Cardiac septum (tissue), 1 donor: ENCODE measurements at regions not wholly inside any gene's neighbourhood (a gene's known extent, or its start where the extent isn't known, plus 50 kb on each side); places are given as distances from the start of the nearest gene placed in this dataset.

ENCODE experiments used
- DNase-seq: peaks from one replicate; pipeline ENCODE4 v3.0.0-alpha.2; 2020; ENCODE audit warnings: low spot score
- intact Hi-C: fragments of 100-400 bp; cut with DNase I; formaldehyde crosslinking; loops from one replicate; pipeline ENCODE4 v1.14.0; 2022
- donor health status: DM: no; HTN: no; CAD: no.

DNA sequence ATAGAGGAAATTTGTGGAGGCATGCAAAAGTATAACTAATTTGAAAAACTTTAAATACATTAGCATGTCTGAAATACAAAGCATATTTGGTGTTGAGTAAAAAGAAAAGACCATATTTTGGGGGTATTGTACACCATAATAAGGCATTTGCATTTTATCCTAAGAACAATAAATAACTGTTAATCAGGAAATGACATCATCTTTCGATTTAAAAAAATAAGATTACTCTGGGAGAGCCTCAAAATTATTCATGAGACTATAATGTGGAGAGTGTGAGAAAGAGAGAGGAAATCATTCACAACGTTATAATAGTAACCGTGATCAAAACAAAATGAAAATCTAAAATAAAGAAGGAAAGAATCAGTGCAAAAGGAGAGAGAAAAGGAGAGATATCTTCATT, 712.3 kb upstream of the POT1 start:
- intact Hi-C loops: no loop called here
- no peak for DNase-seq

DNA sequence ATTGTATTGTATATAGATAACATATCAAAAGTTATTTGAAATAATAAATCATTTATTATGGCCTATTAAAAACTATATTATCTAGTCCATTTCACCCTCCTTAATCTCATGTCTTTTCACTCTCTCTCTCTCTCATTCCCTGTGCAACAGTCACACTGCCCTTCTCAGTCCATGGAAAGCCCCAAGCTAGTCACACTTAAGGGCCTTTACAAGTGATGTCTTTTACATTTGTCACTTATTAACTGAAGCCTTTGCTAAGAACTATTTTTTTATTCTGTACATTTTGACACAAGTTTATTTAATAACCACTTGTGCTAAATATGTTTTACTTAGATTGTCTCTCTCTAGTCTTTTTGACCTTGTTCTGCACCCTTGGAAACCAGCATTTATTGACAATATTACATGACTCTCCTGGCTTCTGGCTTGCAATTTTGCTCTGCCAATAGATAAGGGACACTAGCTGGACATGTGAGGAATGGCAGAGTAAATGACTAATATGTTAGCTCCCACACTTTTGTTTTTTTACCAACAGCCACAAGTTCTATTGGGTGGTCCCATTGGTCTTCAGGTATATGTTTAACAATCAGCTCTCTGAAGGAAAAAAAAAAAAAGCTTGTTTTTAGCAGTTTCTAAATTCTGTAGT, 706.8 kb upstream of the POT1 start:
- intact Hi-C loops: no loop called here
- no peak for DNase-seq

DNA sequence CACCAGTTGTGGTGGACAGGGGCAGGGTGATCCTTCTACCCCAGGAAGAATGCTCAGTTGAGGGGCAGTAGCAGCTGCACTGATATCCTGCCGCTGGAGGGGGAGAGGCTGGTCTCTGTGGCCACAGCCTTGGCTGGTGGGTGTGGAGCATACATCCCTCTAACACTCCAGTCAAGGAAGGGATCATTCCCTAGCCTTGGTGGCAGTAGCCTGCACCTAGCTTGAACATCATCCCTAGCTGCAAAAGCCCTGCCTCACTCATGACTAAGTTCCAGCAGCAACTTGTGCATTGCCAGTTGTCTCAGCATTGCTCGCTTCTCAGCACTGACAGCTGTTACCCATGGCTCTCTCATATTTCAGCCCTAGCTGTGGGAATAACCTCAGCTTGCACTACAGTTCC, 688.9 kb upstream of the POT1 start:
- intact Hi-C loops: no loop called here

DNA sequence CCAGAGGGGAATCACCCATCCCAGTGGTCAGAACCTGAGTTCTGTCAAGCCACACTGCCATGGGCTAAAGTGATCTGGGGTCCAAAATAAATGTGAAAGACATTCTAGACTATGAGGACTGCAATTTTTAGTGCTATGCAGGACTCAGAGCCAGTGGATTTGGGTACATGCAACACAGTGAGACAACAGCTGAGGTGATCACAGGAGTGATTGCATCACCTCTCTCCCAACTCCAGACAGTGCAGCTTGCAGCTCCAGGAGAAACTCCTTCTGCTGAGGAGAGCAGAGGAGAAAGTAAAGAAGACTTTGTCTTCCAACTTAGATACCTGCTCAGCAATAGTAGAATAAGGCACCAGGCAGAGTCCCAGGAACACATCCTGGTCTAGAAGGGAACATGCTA, 682.0 kb upstream of the POT1 start:
- intact Hi-C loops: no loop called here

More for the DNA sequence above, 688.9 kb upstream of the POT1 start:
- no peak for DNase-seq

DNA sequence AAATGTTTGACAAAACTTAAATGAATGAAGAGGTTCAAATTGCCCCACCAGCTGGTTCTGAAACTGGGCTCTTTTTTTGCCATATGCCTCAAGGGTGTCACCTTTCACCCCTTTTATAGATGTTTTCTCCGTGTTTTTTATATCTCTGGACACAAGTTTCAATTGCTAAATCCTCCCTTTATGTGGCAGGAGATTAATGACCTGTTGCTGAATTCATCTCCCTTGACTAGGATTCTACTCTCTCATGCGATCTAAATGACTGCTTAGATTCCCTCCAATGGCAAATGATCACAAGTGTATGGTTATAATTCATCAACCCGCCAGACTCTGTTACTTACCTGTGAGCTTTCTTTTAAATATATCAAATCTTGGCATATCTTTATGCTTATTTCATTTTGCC, 677.0 kb upstream of the POT1 start:
- intact Hi-C loops: no loop called here

More for the DNA sequence above, 682.0 kb upstream of the POT1 start:
- no peak for DNase-seq

DNA sequence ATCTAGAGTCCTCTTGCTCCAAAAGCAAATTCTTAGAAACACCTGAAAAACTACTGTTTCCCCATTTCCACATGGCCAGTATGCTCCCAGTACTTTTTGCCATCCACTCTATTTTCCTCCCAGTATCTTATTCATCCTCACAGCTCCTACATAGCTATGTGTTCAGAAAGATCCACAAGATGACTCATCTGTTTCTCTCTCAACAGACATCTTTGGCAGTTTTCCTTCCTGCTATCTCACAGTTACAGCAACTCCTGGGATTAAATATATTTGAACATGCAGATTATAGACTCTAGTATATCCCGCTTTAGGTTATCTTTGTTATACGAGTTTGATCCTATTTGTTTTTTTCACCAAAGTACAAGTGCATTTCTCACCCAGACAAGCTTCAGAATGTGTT, 675.6 kb upstream of the POT1 start:
- DNase-seq: no peak
- intact Hi-C loops: no loop called here

More for the DNA sequence above, 677.0 kb upstream of the POT1 start:
- no peak for DNase-seq

DNA sequence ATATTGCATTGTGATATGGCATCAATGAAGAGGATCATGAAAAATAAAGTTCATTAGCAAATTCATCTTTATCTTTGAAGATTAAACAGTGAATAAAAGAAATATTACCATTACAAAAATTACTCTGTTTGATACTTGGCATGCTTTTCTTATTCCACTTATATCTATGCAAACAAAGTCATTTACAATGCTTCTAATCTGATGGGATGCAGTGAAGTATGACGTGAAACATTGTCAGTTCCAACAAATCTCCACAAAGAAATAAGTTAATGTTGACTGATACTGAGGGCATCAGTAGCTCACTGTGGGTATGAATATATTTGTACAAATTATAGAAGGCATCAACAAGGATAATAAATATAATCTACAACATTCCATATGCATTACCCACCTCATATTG, 672.8 kb upstream of the POT1 start:
- intact Hi-C loops: no loop called here
- DNase-seq: no peak

DNA sequence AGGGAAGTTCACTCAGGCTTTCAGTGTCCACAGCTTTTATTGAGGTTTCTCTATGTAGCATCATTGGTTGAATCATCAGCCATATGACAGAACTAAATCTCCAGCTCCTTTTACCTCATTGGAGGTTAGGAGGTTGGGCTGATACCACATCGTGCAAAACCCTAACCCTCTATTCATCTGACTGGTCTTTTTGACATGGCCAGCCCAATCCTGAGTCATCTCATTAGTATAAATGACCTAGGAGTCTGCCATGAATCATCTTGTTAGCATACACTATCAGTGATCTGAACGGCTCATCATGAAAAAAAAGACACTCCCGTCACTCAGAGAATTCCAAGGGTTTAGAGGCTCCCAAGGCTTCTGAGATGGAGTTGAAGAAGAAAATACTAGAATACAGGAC, 669.8 kb upstream of the POT1 start:
- DNase-seq: no peak
- intact Hi-C loops: no loop called here

DNA sequence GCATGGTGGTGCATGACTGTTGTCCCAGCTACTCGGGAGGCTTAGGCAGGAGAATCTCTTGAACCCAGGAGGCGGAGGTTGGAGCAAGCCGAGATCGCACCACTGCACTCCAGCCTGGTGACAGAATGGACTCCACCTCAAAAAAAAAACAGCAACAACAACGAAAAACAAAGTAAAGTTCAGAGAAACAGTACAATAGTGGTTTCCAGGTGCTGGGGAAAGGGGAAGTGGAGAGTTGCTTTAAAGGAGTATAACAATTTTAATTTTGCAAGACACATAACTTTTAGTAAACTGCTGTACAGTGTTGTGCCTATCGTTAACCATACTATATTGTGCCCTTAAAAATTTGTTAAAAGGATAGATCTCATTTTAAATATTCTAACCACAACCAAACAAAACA, 662.7 kb upstream of the POT1 start:
- intact Hi-C loops: no loop called here
- DNase-seq: no peak

DNA sequence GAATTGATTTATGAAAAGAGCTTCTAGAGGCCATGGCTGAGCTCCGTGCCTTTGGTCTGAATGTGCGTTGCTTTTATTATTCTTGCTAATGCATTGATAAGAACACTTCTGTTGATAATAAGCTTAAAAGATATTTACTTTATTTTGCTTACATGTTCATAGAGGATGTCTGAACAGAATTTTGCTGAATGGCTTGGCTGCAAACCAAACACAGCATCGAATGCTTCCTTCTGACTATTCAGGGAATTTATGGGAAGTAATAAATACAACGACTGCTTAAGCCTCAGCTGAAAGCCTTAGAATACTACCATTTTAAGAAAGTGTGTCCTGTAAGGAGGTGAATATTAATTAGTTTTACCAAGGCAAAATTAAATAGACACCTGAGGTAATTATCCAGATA, 643.5 kb upstream of the POT1 start:
- no peak for DNase-seq
- intact Hi-C loops: no loop called here

DNA sequence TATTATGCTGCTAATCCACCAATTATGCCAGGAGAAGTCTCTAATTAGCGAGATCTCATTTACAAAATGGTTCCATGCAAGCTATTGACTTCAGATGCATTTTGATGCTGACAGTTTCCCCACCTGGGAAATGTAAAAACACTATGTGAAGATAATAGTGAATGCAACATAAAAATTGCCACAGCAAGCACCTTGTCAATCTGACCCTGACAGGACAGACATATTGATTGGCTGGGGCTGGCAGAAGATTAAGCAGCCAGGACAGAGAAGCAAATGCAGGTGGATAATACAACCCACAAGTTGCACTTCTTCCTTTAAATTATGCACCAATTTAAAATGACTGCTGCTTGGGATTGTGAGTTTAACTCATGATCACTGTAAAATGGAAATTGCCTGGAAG, 642.8 kb upstream of the POT1 start:
- intact Hi-C loops: no loop called here
- no peak for DNase-seq

DNA sequence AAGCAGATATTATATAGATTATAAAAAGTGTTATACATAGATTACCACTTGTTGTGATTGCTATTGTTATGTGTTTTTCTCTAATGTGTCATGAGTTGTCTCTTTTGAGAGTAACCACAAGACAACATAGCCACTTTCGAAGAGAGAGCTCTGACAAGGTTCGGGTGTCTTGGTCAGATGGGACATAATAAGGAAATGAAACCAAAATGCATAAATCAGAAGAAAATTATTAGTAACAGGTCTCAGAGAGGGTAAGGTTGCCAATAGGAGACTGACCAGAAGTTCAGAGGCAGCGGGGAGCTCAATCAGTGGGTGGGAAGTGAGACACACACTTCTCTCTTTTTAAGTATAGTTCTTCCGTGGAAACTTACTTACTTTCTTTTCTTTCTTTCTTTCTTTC, 639.2 kb upstream of the POT1 start:
- DNase-seq: no peak
- intact Hi-C loops: no loop called here

DNA sequence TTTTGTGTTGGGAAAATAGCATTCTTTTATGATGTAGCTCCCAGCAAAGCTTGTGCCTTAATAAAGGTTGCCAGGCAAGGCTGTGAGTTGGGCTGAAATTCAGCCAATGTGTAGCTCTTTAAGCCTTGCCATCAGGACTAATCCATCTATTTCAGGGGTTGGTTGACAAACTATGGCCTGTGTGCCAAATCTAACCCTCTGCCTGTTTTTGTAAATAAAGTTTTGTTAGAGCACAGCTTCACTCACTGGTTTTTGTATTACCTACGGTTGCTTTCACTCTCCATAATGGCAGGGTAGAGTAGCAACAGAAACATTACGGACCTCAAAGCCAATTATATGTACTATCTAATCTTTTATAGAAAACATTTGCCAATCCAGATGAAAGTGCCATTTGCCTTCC, 638.1 kb upstream of the POT1 start:
- intact Hi-C loops: no loop called here
- no peak for DNase-seq

DNA sequence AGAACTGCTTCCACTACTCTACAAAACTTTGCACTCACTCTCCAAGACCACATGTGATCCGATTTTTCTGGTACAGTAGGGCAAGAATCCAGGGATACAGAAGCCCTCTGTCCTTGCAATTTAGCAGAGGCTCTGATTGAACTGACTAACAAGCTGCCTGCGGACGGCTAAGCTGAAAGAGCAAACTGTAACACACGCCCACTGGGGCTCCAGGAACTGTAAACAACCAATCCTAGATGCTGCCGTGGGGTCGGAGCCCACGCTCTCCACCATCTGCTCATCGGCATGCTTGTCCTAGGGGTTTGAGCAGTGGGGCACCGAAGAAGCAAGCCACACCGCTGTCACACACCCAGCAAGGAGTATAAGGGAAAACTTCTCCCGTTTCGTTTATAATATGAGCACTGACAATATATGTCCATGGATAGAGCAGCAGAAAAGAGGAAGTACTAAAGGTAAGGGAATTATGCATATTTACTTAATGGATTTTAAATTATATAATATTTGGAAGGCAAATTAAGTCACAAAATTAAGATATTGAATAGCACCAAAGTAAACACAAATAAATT, 634.4 kb upstream of the POT1 start:
- intact Hi-C loops: no loop called here
- DNase-seq: no peak

DNA sequence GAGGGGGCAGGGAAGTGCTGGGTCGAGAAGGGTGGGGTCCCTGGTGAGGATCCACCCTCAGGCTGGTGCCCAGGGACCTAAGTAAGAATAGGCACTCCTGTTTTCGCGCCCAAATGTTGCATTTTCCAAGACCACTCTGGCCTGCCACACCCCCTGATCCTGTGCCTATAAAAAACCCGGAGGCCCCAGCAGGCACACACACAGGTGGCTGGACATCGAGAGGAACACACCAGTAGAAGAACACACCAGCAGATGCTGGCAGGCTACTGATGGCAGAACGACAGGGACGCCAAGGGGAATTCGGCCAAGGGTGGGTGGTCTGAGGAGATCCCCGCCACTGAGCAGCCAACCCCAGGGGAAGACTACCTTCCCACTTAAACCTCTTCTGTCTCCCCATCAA, 633.9 kb upstream of the POT1 start:
- DNase-seq: no peak
- intact Hi-C loops: no loop called here

DNA sequence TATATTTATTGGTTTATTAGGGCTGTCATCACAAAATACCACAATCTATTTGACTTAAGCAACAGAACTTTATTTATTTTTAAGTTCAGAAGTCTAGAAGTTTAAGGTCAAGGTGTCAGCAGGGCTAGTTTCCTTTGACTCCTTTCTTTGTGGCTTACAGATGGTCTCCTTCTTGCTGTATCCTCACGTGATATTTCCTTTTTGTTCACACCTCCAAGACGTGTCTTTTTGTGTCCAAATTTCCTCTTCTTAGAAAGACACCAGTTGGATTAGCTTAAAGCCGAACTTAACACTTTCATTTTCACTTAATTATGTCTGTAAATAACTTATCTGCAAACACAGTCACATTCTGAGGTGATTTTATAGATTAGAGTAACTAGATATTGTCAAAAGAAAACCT, 631.4 kb upstream of the POT1 start:
- intact Hi-C loops: no loop called here
- DNase-seq: no peak

DNA sequence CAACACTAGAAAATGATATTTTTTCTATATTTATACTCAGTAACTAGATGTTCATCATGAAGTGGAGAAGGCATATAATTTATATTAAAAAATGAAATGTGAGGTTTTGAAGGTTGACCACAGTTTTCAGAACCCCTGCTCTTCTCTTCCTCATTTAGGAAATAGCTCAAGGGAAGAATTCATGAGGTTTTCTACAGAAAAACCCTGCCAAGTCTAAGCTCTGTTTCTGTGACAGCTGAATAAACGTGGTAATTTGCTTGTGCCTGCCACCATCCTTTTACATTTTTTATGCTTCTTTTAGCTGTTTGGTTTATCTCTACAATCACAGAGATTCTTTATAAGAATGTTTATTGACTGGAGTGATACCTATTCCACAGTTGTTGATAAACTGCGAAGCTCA, 630.3 kb upstream of the POT1 start:
- intact Hi-C loops: no loop called here
- no peak for DNase-seq

DNA sequence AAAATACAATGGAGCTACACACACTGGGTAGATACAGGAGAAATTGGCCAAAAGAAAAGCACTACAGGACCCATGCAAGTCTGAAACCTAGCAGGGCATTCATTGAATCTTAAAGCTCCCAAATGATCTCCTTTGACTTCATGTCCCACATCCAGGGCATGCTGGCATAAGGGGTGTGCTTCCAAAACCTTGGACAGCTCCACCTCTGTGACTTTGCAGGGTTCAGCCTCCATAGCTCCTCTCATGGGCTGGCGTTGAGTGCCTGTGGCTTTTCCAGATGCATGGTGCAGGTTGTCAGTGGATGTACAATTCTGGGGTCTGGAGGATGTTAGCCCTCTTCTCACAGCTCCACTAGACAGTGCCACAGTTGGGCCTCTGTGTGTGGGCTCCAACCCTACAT, 626.3 kb upstream of the POT1 start:
- no peak for DNase-seq

DNA sequence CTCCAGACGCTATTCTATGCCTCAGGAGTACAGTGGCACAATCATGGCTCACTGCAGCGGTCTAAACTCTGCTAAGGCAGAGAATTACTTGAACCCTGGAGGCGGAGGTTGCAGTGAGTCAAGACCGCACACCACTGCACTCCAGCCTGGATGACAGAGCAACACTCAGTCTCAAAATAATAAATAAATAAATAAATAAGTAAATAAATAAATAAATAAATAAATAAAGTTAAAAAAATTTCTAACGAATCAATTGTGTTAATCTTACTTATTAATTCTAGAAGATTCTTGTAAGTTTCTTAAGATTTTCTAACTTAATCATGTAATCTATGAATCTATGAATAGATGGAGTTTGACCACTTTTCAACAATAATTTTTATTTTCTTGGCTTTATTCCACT, 621.4 kb upstream of the POT1 start:
- DNase-seq: no peak
- intact Hi-C loops: no loop called here

More for the DNA sequence above, 626.3 kb upstream of the POT1 start:
- intact Hi-C loops: no loop called here

DNA sequence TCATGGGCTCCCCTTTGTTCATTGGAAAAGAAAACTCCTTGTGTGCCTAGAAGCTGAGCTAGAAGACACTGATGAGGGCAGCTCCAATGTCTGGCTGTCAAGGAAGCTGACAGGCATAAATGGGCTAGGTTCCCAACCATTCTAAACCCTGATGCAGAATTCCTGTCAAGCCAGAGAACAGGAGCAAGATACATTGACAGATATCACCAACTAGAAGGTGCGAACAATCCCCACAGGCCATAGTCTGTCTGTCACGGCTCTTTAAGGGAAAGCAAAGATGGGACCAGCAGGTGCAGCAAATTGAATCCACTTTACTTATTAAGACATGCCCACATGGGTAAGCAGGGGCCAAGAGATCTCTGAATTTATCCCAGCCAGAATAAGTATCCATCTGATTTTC, 617.9 kb upstream of the POT1 start:
- no peak for DNase-seq
- intact Hi-C loops: no loop called here

DNA sequence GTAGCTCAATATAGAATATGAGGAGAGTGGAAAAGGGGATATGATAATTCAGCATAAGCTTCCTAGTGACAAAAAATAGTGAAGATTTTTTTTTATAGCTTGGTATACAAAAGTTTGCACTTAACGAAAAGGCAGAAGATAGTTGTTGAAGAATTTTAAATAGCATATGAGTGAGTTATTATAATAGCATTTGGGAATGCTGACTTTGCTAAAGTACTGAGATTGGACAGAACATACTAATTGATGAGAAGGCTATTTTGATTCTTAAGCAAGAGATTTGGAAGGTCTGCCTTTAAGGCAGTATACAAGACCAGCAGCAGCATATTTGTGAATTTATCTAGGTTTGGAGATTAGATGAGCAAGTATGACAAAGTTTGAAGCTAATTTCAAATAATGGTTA, 600.9 kb upstream of the POT1 start:
- intact Hi-C loops: no loop called here

DNA sequence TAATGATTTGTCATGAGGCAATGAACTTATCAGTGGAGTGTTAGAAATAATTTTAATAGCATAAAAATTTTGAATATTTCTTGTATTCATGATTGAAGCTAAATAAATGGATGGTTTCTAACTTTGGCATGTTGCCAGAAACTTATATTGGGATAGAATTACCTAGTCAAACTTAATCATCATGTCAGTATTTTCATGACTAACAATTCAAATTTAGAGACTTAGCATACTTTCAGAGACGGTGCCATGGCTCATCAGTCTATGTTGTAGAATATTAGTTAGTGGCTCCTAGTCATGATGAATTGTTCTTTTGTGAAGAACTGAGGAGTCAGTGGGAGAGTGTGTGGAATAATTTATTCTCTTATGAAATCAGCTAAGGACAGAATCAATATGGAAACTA, 599.6 kb upstream of the POT1 start:
- no peak for DNase-seq
- intact Hi-C loops: no loop called here

More for the DNA sequence above, 600.9 kb upstream of the POT1 start:
- no peak for DNase-seq
